WTC11 (cell line): ENCODE measurements at regions not wholly inside any gene's neighbourhood (a gene's known extent, or its start where the extent isn't known, plus 50 kb on each side); places are given as distances from the start of the nearest gene placed in this dataset.

Experiments
- ATF3 ChIP-seq: sonication (generic); formaldehyde crosslinking; conservative IDR thresholded peaks from 2 replicates; pipeline ENCODE4 v1.8.1; 2022; ENCODE audit warnings: mild to moderate bottlenecking, missing genetic modification reagents
- CTCF ChIP-seq: fragments of 200-600 bp; IDR thresholded peaks from 2 replicates; pipeline ENCODE4 v1.8.0; 2022; ENCODE audit warnings: antibody characterized with exemption
- ELF4 ChIP-seq: sonication (generic); formaldehyde crosslinking; IDR thresholded peaks from 2 replicates; pipeline ENCODE4 v1.8.1; 2022; ENCODE audit warnings: low read depth, mild to moderate bottlenecking, moderate library complexity, missing genetic modification reagents
- ETV6 ChIP-seq: sonication (generic); formaldehyde crosslinking; IDR thresholded peaks from 2 replicates; pipeline ENCODE4 v1.8.1; 2022; ENCODE audit warnings: mild to moderate bottlenecking, missing genetic modification reagents
- NFE2L1 ChIP-seq: sonication (generic); formaldehyde crosslinking; IDR thresholded peaks from 2 replicates; pipeline ENCODE4 v1.8.1; 2023; ENCODE audit warnings: missing genetic modification reagents
- NR1H2 ChIP-seq: sonication (generic); formaldehyde crosslinking; IDR thresholded peaks from 2 replicates; pipeline ENCODE4 v1.9.0; 2021; ENCODE audit warnings: mild to moderate bottlenecking, moderate library complexity, missing genetic modification reagents
- SMAD4 ChIP-seq: sonication (generic); formaldehyde crosslinking; IDR thresholded peaks from 2 replicates; pipeline ENCODE4 v1.8.0; 2022; ENCODE audit warnings: mild to moderate bottlenecking, missing genetic modification reagents
- TCF7 ChIP-seq: sonication (generic); formaldehyde crosslinking; IDR thresholded peaks from 2 replicates; pipeline ENCODE4 v1.8.0; 2022; ENCODE audit warnings: mild to moderate bottlenecking, low read depth, missing genetic modification reagents, moderate library complexity
- USF2 ChIP-seq: sonication (generic); formaldehyde crosslinking; IDR thresholded peaks from 2 replicates; pipeline ENCODE4 v1.8.1; 2023; ENCODE audit warnings: mild to moderate bottlenecking, missing genetic modification reagents, moderate library complexity
- ZNF121 ChIP-seq: sonication (generic); formaldehyde crosslinking; IDR thresholded peaks from 2 replicates; pipeline ENCODE4 v1.8.0; 2023; ENCODE audit warnings: missing genetic modification reagents
- ZNF423 ChIP-seq: fragments of 250-450 bp; sonication (Bioruptor Pico); IDR thresholded peaks from 2 replicates; pipeline ENCODE4 v2.1.2; 2022; ENCODE audit warnings: mild to moderate bottlenecking, moderate library complexity
- ZSCAN18 ChIP-seq: fragments of 250-450 bp; sonication (Bioruptor Pico); IDR thresholded peaks from 2 replicates; pipeline ENCODE4 v2.1.2; 2022; ENCODE audit warnings: mild to moderate bottlenecking, moderate library complexity

- TF ChIP-seq CTCF (no peak), ZSCAN18 (CRISPR knock-in tag) (no peak), ATF3 (no peak), ZNF423 (CRISPR knock-in tag) (no peak), ELF4 (CRISPR knock-in tag) (no peak), ETV6 (CRISPR knock-in tag) (no peak), ZNF121 (CRISPR knock-in tag) (no peak), SMAD4 (no peak), NR1H2 (CRISPR knock-in tag) (no peak), TCF7 (CRISPR knock-in tag) (no peak), NFE2L1 (CRISPR knock-in tag) (no peak), USF2 (no peak)
Measured at GRCh38 chr5:108481355-108481931, 99.5 kb upstream of the FBXL17 start.
